ENCODE measurements at regions not wholly inside any gene's neighbourhood (a gene's known extent, or its start where the extent isn't known, plus 50 kb on each side); places are given as distances from the start of the nearest gene placed in this dataset.
"Not testable (repeated sequence)": the region's sequence is repeated elsewhere in the genome, so short reads cannot be mapped to it uniquely, and the experiment has no call there.

- no peak for DNase-seq
Observed at GRCh38 chr5:44252545-44252944, 136.7 kb downstream of the FGF10 start.

- no peak for DNase-seq
Observed at GRCh38 chr5:44246986-44247385, 142.2 kb downstream of the FGF10 start.

GRCh38 chr5:44245935-44246334 lies 143.3 kb downstream of the FGF10 start:
- no peak for DNase-seq

- DNase-seq, result no peak
Observed at GRCh38 chr5:44242791-44243190, 146.4 kb downstream of the FGF10 start.

- no peak for DNase-seq
Observed at GRCh38 chr5:44236040-44236439, 153.2 kb downstream of the FGF10 start.

- no peak for DNase-seq
Observed at GRCh38 chr5:44233691-44234090, 155.5 kb downstream of the FGF10 start.

- no peak for DNase-seq
Observed at GRCh38 chr5:44225231-44226160, 163.7 kb downstream of the FGF10 start.

- DNase-seq, result no peak
Observed at GRCh38 chr5:44199408-44199807, 189.8 kb downstream of the FGF10 start.

- DNase-seq, result no peak
Observed at GRCh38 chr5:44189255-44189654, 200.0 kb downstream of the FGF10 start.

- no peak for DNase-seq
Observed at GRCh38 chr5:44187973-44188372, 201.2 kb downstream of the FGF10 start.

- DNase-seq, result no peak
Observed at GRCh38 chr5:44183753-44184152, 205.5 kb downstream of the FGF10 start.

- no peak for DNase-seq
Observed at GRCh38 chr5:44183312-44183711, 205.9 kb downstream of the FGF10 start.

- peak; percentile 41 for DNase-seq
Observed at GRCh38 chr5:44178414-44178813, 210.8 kb downstream of the FGF10 start.

GRCh38 chr5:44167540-44167939 lies 221.7 kb downstream of the FGF10 start:
- no peak for DNase-seq

GRCh38 chr5:44160369-44160768 lies 228.9 kb downstream of the FGF10 start:
- no peak for DNase-seq

- no peak for DNase-seq
Observed at GRCh38 chr5:44150075-44150723, 239.0 kb downstream of the FGF10 start.

- DNase-seq, result not testable (repeated sequence)
Observed at GRCh38 chr5:44117947-44118346, 271.3 kb downstream of the FGF10 start.

- not testable (repeated sequence) for DNase-seq
Observed at GRCh38 chr5:44108232-44108631, 281.0 kb downstream of the FGF10 start.

GRCh38 chr5:44099643-44100042 lies 289.6 kb downstream of the FGF10 start:
- DNase-seq, result no peak

- DNase-seq, result no peak
Observed at GRCh38 chr5:44089424-44090144, 299.6 kb downstream of the FGF10 start.

- no peak for DNase-seq
Observed at GRCh38 chr5:44085083-44085482, 304.1 kb downstream of the FGF10 start.

GRCh38 chr5:44074547-44074946 lies 314.7 kb downstream of the FGF10 start:
- not testable (repeated sequence) for DNase-seq

GRCh38 chr5:44051591-44051990 lies 337.6 kb downstream of the FGF10 start:
- no peak for DNase-seq
